ENCODE measurements at regions not wholly inside any gene's neighbourhood (a gene's known extent, or its start where the extent isn't known, plus 50 kb on each side); places are given as distances from the start of the nearest gene placed in this dataset.

DNA sequence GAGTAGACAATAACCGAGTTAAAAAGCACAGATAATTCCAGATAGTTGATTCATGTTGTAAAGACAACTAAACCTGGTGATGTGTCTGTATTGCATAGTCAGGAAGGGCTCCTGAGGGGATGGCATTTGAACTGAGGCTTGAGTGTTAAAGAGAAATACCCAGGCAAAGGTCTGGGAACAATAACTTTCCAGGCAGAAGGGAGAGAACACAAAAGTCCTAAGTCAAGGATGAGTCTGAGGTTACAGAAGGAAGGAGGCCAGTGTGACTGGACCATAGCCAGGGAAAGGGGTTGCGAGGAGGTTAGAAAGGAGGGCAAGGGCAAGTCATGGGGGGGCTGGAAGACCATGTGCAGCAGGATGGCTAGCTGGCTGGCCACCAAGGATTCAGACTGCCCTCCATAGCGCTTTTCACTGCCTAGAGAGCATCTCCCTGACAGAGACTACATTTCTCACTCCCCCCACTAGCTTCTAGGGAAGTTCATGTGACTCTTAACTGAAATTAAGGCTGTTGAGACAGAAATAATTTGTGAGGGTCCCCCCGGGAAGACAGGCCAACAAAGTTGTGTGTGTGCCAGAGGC, 135.5 kb upstream of the CREB1 start:
- H3K4me1 ChIP-seq (replicated peaks in 1 of 2) = peaks cover 0 to 7% of the 10 kb centered on the region in 2 donors
- no peak overlapping the region for H3K27ac ChIP-seq
- in situ Hi-C loops (cut with MboI; ENCODE audit: low pct_unique_long_range_greater_than_20kb in 2 of 9, low sequenced_read_pairs in 9 of 9, unreplicated experiment in 9 of 9) = no loop called here
- WGBS, 10 experiments = 20 to 89% (median 82%) methylated on average over 1 to 4 of the region's 4 CpGs; no CpG with 5 or more reads in 2 of the 10 experiments
- H3K4me3 ChIP-seq = no peak overlapping the region
- ATAC-seq (replicated peaks in 6 of 8) = peak in 1 of 8 experiments; percentile 15

DNA sequence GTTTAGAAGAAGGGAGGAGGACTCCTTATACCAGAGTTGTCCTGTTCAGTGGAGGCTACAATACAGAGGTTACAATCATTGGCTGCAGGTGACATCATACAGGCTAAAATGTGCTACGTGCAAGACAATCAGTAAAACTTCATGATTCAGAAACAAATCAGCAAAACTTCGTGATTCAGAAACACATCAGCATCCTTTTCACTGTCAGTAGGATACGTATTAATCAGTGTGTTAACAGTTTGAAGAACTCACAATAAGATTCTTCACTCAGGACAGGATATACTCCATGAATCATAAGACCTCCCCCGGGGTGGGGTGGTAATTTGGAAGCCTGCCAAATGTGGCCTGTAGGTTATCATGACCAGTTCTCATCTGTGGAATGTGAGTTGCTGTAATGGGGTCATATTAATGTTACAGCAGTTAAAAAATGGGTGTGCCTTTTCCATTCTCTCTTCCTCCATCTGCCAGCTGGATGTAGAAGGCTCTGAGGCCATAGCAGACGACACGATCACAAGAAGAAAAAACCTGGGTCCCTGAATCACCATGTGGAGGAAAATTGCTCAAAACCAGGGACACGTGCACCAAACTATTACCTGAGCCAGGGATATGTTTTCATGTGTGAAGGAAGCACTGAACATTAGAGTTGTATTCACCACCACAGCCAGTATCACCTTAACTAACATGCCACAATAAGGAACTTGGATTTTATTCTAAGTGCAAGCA, 134.8 kb upstream of the CREB1 start:
- Histone ChIP-seq H3K27ac (no peak overlapping the region), H3K4me1 (replicated peaks in 1 of 2) (peaks cover 0 to 8% of the 10 kb centered on the region in 2 donors), H3K4me3 (no peak overlapping the region)
- in situ Hi-C loops (cut with MboI; ENCODE audit: low pct_unique_long_range_greater_than_20kb in 2 of 9, low sequenced_read_pairs in 9 of 9, unreplicated experiment in 9 of 9) = no loop called here
- WGBS, 10 experiments = 17 to 100% (median 72%) methylated on average over 1 to 5 of the region's 7 CpGs; no CpG with 5 or more reads in 1 of the 10 experiments
- ATAC-seq (replicated peaks in 6 of 8) = peak in 7 of 8 experiments; percentile 25 to 95 (median 87)

DNA sequence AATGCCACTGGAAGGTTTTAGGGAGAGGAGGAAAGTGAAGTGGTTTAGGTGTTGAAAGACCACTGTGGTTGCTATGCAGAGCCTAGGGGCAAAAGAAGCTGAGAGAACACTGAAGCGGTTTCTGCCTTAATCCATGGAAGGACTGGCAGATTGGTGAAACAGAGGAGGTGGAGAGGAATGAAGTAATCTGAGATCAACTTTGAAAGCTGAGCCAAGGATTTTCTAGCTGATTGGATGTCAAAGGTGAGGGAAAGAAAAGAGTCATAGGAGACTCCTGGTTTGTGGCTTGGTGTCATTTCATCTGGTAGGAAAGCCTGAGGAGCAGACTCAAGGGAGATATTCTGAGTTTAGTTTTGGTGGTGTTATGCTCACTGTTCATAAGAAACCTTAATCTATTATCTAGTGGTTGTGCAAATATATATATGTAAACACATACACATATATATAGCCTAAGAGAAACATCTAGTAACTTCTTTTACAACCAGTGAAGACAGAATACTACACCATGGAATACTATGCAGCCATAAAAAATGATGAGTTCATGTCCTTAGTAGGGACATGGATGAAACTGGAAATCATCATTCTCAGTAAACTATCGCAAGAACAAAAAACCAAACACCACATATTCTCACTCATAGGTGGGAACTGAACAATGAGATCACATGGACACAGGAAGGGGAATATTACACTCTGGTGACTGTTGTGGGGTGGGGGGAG, 134.1 kb upstream of the CREB1 start:
- in situ Hi-C loops (cut with MboI; ENCODE audit: low pct_unique_long_range_greater_than_20kb in 2 of 9, low sequenced_read_pairs in 9 of 9, unreplicated experiment in 9 of 9) = no loop called here
- WGBS, 10 experiments = 63 to 100% (median 88%) methylated on average over 1 of the region's 2 CpGs; no CpG with 5 or more reads in 5 of the 10 experiments
- peak in 1 of 8 experiments; percentile 11 for ATAC-seq (replicated peaks in 6 of 8)
- H3K4me3 ChIP-seq = no peak overlapping the region
- peaks cover 0 to 8% of the 10 kb centered on the region in 2 donors for H3K4me1 ChIP-seq (replicated peaks in 1 of 2)
- no peak overlapping the region for H3K27ac ChIP-seq

DNA sequence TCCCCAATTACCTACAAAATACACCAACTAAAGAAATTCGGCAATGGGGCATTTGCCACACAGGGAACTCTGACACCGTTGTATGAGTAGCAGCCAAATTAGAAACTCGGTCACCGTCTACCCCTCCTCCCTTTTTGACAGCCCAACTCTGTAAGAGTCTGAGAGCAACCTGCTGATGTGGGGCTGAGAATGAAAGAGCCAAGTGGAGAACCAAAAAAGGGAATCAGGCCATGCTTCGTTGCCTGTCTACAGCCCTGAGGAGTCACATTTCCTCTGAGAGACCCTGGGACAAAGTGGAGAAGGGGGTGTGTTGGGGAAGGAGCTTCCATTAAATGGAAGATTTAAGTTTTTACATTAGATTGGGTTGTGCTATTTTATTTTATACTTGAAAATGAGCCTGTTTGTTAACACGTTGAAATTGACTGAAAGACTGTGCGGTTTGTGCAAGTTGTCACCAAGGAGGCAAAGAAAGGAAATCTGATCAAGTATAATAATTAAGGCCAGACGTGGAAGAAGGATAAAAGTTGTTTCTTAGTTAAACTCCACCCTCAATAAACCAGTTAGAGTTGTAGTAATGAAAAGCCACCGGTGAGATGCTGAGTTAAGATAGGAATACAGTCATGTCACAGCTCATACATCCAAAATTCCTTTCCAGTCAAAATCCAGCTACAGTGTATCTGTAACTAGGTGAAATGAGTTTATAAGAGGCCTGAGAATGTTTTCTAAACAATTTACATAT, 131.7 kb upstream of the CREB1 start:
- WGBS, 10 experiments = 36 to 100% (median 62%) methylated on average over 1 to 9 of the region's 9 CpGs
- Histone ChIP-seq H3K27ac (no peak overlapping the region), H3K4me3 (no peak overlapping the region), H3K4me1 (replicated peaks in 1 of 2) (peaks cover 0 to 8% of the 10 kb centered on the region in 2 donors)
- in situ Hi-C loops (cut with MboI; ENCODE audit: low pct_unique_long_range_greater_than_20kb in 2 of 9, low sequenced_read_pairs in 9 of 9, unreplicated experiment in 9 of 9) = no loop called here
- ATAC-seq (replicated peaks in 6 of 8) = no peak

DNA sequence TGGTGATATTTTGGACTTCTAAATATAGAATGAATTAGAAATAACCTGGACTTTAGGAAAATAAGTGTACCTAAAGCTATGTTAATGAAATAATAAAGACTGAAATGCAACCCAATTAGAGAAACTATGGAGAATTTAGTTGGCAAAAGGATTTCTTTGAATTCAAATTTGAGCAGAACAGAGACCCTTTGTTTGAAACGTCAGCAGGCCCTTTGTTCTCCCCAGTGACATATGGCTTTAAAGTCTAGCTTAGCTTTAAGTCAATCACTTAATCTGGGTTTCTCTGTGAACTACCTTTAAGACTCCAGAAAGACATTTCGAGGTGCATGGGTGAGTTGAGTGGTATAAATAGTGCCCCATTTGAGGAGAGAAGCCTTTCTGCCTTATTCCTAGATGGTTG, 130.5 kb upstream of the CREB1 start:
- peaks cover 0 to 8% of the 10 kb centered on the region in 2 donors for H3K4me1 ChIP-seq (replicated peaks in 1 of 2)
- in situ Hi-C loops (cut with MboI; ENCODE audit: low pct_unique_long_range_greater_than_20kb in 2 of 9, low sequenced_read_pairs in 9 of 9, unreplicated experiment in 9 of 9) = no loop called here
- 36 to 100% (median 63%) methylated on average over 1 to 2 of the region's 2 CpGs; no CpG with 5 or more reads in 2 of the 10 experiments for WGBS, 10 experiments
- H3K4me3 ChIP-seq = no peak overlapping the region
- no peak overlapping the region for H3K27ac ChIP-seq
- ATAC-seq (replicated peaks in 6 of 8) = no peak

DNA sequence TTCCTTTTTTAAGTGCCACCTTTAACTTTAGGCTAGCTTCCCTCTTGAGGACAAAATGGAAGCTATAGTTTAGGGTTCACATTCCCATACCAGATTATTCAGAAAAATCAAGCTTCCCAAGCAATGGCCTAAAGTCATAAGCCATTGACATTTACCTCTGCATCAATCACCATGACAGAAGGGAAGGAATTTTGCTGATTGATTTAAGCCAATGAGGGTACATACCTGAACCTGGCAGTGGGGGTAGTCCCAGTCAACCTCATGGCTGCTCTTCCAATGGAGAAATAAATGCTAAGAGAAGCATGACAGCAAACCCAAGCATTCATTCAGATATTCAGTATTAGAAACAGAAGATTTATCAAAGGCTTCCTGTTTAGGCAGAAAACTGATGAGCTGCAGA, 128.4 kb upstream of the CREB1 start:
- in situ Hi-C loops (cut with MboI; ENCODE audit: low pct_unique_long_range_greater_than_20kb in 2 of 9, low sequenced_read_pairs in 9 of 9, unreplicated experiment in 9 of 9) = no loop called here
- H3K4me3 ChIP-seq = no peak overlapping the region
- no peak overlapping the region for H3K27ac ChIP-seq
- ATAC-seq (replicated peaks in 6 of 8) = no peak
- peaks cover 0 to 8% of the 10 kb centered on the region in 2 donors for H3K4me1 ChIP-seq (replicated peaks in 1 of 2)

DNA sequence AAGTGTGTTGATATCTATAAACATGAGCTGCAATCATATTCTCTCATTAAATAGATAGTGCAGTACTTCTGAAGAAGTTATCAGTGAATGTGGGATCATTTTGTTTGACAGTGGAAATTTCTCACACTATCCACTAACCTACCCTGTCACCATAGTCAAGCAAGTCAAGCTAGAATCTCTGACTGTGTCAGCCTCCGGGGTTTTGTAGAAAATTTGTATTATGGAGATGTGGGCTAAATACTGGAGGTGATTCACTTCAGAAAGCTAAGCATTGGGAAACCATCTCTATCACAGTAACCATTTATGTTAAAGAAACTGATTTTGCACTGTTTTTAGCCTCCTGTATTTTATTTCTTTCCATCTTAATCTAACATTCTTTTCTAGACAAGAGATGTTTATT, 126.6 kb upstream of the CREB1 start:
- Histone ChIP-seq H3K4me1 (replicated peaks in 1 of 2) (peaks cover 4 to 8% of the 10 kb centered on the region in 2 donors), H3K4me3 (no peak overlapping the region), H3K27ac (no peak overlapping the region)
- no peak for ATAC-seq (replicated peaks in 6 of 8)
- in situ Hi-C loops (cut with MboI; ENCODE audit: low pct_unique_long_range_greater_than_20kb in 2 of 9, low sequenced_read_pairs in 9 of 9, unreplicated experiment in 9 of 9) = no loop called here
- 70 to 100% (median 92%) methylated on average over 1 of the region's 1 CpG; no CpG with 5 or more reads in 4 of the 10 experiments for WGBS, 10 experiments

DNA sequence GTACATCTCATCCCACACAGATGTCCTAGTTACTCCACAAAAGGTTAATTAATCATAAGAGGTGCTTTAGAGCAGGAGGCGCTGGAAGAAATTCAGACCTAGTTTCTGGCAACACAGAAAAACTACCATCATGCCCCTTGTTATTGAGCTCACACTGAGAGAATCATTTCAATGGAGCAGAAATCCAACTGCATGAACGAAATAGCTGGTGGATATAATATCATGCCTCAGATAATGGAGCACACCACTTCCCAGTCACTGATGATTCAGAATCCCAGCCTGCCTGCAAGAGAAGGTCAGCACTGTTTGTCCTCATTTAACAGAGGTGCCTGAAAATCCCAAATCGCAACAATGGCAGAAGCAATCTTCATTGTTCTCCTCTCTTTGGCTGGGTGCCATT, 125.8 kb upstream of the CREB1 start:
- Histone ChIP-seq H3K27ac (no peak overlapping the region), H3K4me3 (no peak overlapping the region), H3K4me1 (replicated peaks in 1 of 2) (peaks cover 8 to 9% of the 10 kb centered on the region in 2 donors)
- 33 to 100% (median 82%) methylated on average over 1 to 3 of the region's 3 CpGs; no CpG with 5 or more reads in 2 of the 10 experiments for WGBS, 10 experiments
- in situ Hi-C loops (cut with MboI; ENCODE audit: low pct_unique_long_range_greater_than_20kb in 2 of 9, low sequenced_read_pairs in 9 of 9, unreplicated experiment in 9 of 9) = no loop called here
- no peak for ATAC-seq (replicated peaks in 6 of 8)

DNA sequence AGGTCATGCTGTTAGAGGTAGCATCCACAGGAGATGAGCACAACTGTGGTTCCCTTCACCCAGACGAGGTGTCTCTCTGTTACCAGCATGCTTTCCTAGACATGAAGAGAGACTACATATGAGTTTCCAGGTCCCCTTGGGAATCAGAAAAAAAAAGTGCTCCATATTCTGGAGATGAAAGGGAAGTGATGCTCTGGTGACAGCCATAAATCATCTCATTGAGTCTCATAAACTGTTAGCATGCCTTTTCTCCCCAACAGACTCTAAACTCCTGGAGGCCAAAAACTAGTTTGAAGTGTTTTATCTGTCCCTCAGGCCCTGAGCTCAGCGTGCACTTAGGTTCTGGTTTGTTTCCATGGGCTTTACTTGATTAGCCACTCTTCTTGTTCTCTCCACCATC, 124.6 kb upstream of the CREB1 start:
- H3K27ac ChIP-seq = no peak overlapping the region
- in situ Hi-C loops (cut with MboI; ENCODE audit: low pct_unique_long_range_greater_than_20kb in 2 of 9, low sequenced_read_pairs in 9 of 9, unreplicated experiment in 9 of 9) = no loop called here
- 60 to 100% (median 63%) methylated on average over 1 to 2 of the region's 2 CpGs; no CpG with 5 or more reads in 3 of the 10 experiments for WGBS, 10 experiments
- no peak for ATAC-seq (replicated peaks in 6 of 8)
- H3K4me3 ChIP-seq = no peak overlapping the region
- H3K4me1 ChIP-seq (replicated peaks in 1 of 2) = peaks cover 8 to 17% of the 10 kb centered on the region in 2 donors

DNA sequence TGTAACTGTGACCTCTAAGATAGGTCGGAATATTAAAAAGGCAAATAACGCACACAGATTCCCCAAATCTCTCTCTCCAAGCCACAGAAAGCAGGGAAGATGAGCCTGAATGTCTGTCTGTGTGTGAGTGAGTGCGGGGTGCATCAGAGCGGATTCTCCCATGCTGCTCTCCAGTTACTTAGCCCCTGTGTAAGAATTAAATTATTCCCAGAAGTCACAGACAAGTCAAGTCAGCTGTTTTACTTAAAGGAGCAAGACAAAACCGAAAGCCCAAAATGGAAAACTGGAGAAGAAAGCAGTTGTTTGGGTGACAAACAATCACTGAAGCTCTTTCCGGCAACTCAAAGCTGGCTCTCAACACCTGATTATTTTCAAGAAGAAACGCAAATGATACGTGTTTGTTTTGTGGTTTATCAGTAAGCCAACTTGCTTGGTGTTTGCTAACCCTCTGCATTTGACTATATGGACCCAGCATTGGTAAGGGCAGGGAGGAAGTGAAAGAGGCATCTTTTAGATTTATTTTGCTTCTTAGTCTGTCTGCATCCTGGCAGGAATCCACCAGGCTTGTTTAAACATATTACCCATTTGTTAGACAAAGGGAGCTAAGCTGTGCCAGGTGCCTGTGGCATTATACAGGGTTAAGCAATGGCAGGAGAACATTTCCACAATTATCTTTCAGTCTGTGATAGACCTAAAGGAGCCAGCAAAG, 121.5 kb upstream of the CREB1 start:
- Histone ChIP-seq H3K4me3 (no peak overlapping the region), H3K4me1 (replicated peaks in 1 of 2) (peaks cover 13 to 33% of the 10 kb centered on the region in 2 donors), H3K27ac (no peak overlapping the region)
- WGBS, 10 experiments = 7 to 80% (median 50%) methylated on average over 1 to 8 of the region's 8 CpGs
- ATAC-seq (replicated peaks in 6 of 8) = peak in 6 of 8 experiments; percentile 26 to 81 (median 56)
- in situ Hi-C loops (cut with MboI; ENCODE audit: low pct_unique_long_range_greater_than_20kb in 2 of 9, low sequenced_read_pairs in 9 of 9, unreplicated experiment in 9 of 9) = no loop called here

DNA sequence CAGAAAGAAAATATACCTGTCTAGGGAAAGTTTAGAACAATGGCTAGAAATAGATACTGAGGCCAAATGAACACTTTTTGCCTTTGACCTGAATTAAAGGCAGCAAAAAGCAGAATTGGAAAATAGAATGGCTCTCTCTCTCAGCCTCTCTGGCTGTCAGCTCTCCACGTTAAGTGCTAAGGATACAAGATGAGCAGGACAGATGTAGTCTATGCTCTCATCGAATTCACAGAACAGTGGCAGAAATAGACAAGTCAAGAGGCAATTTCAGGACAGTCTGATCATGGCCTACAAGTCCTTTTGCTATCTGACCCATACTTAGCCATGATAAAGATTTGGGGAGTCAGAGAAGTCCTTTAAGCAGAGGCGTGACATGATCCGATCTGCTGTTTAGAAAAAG, 120.2 kb upstream of the CREB1 start:
- Histone ChIP-seq H3K4me3 (no peak overlapping the region), H3K27ac (no peak overlapping the region), H3K4me1 (replicated peaks in 1 of 2) (peaks cover 13 to 33% of the 10 kb centered on the region in 2 donors)
- peak in 5 of 8 experiments; percentile 19 to 46 (median 27) for ATAC-seq (replicated peaks in 6 of 8)
- WGBS, 10 experiments = 67 to 100% (median 77%) methylated on average over 1 to 4 of the region's 4 CpGs; no CpG with 5 or more reads in 3 of the 10 experiments
- in situ Hi-C loops (cut with MboI; ENCODE audit: low pct_unique_long_range_greater_than_20kb in 2 of 9, low sequenced_read_pairs in 9 of 9, unreplicated experiment in 9 of 9) = no loop called here

DNA sequence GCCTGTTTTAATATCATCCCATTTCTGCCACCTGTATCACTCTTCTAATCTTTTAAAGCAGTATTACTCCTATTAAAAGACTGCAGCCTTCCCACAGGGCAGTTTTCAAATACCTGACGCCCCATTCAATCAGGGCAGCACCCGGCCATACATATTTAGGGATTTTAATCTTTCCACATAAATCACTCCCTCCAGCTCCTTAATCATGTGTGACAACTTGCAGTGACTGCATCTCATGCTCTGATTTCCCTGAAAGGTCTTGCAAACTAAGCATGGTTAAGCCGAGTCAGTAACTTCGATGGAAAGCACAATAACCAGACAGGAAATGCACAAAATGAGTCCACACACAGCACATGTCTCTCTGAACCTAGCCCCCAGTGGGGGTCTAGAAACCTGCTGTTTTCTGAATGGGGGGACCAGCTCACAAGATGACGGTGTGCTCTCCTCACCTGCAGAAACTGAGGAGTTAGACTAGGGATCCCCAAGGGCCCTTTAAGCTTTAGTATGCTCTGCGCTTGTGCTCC, 116.9 kb upstream of the CREB1 start:
- ATAC-seq (replicated peaks in 6 of 8) = no peak
- in situ Hi-C loops (cut with MboI; ENCODE audit: low pct_unique_long_range_greater_than_20kb in 2 of 9, low sequenced_read_pairs in 9 of 9, unreplicated experiment in 9 of 9) = no loop called here
- Histone ChIP-seq H3K4me1 (replicated peaks in 1 of 2) (peaks cover 13 to 37% of the 10 kb centered on the region in 2 donors), H3K4me3 (no peak overlapping the region), H3K27ac (no peak overlapping the region)
- 70 to 94% (median 77%) methylated on average over 2 to 4 of the region's 6 CpGs; no CpG with 5 or more reads in 1 of the 10 experiments for WGBS, 10 experiments
